SK-N-SH treated with all-trans-retinoic acid at 6 μM for 48 hours (cell line): ENCODE measurements at regions not wholly inside any gene's neighbourhood (a gene's known extent, or its start where the extent isn't known, plus 50 kb on each side); places are given as distances from the start of the nearest gene placed in this dataset.

Experiments
- ARNTL ChIP-seq: fragments of 450-650 bp; formaldehyde crosslinking; IDR thresholded peaks from 2 replicates; pipeline ENCODE4 v1.5.0; 2020; ENCODE audit warnings: low read depth, mild to moderate bottlenecking, moderate library complexity, borderline replicate concordance
- GLIS3 ChIP-seq: fragments of 250-450 bp; sonication (Bioruptor Pico); IDR thresholded peaks from 2 replicates; pipeline ENCODE4 v1.5.0; 2020; ENCODE audit warnings: mild to moderate bottlenecking, moderate library complexity
- ISL1 ChIP-seq: fragments of 250-450 bp; sonication (Bioruptor Pico); IDR thresholded peaks from 2 replicates; pipeline ENCODE4 v2.1.2; 2022; ENCODE audit warnings: mild to moderate bottlenecking, moderate library complexity
- OSR1 ChIP-seq: fragments of 250-450 bp; sonication (Bioruptor Pico); IDR thresholded peaks from 2 replicates; pipeline ENCODE4 v1.8.0; 2022; ENCODE audit warnings: moderate library complexity, mild to moderate bottlenecking, inconsistent platforms
- PPARA ChIP-seq: fragments of 250-450 bp; sonication (Bioruptor Pico); IDR thresholded peaks from 2 replicates; pipeline ENCODE4 v1.5.0; 2020; ENCODE audit warnings: mild to moderate bottlenecking, borderline replicate concordance
- RARB ChIP-seq: fragments of 250-450 bp; sonication (Bioruptor Pico); IDR thresholded peaks from 2 replicates; pipeline ENCODE4 v1.8.0; 2021; ENCODE audit warnings: mild to moderate bottlenecking, moderate library complexity
- TOX ChIP-seq: fragments of 250-450 bp; sonication (Bioruptor Pico); IDR thresholded peaks from 2 replicates; pipeline ENCODE4 v1.8.0; 2021; ENCODE audit warnings: mild to moderate bottlenecking, moderate library complexity, borderline replicate concordance
- ZC3H10 ChIP-seq: fragments of 250-450 bp; sonication (Bioruptor Pico); IDR thresholded peaks from 2 replicates; pipeline ENCODE4 v1.5.1; 2021; ENCODE audit warnings: mild to moderate bottlenecking, moderate library complexity
- ZFP30 ChIP-seq: fragments of 450-650 bp; formaldehyde crosslinking; IDR thresholded peaks from 2 replicates; pipeline ENCODE4 v1.5.0; 2022; ENCODE audit warnings: mild to moderate bottlenecking, moderate library complexity
- ZNF565 ChIP-seq: fragments of 450-650 bp; formaldehyde crosslinking; conservative IDR thresholded peaks from 2 replicates; pipeline ENCODE4 v1.5.0; 2020; ENCODE audit warnings: low read depth, mild to moderate bottlenecking, moderate library complexity
- ZNF8 ChIP-seq: fragments of 450-650 bp; formaldehyde crosslinking; IDR thresholded peaks from 2 replicates; pipeline ENCODE4 v1.5.0; 2020; ENCODE audit warnings: mild to moderate bottlenecking, moderate library complexity
- TF ChIP-seq, protein P1 (sequence below): fragments of 250-450 bp; sonication (Bioruptor Pico); IDR thresholded peaks from 2 replicates; pipeline ENCODE4 v1.8.0; 2020; ENCODE audit warnings: mild to moderate bottlenecking, moderate library complexity, borderline replicate concordance
- TF ChIP-seq, protein P2 (sequence below): fragments of 250-450 bp; sonication (Bioruptor Pico); IDR thresholded peaks from 2 replicates; pipeline ENCODE4 v1.8.0; 2021; ENCODE audit warnings: low read depth, mild to moderate bottlenecking, moderate library complexity, borderline replicate concordance
- TF ChIP-seq, protein P3 (sequence below): fragments of 250-450 bp; sonication (Bioruptor Pico); IDR thresholded peaks from 2 replicates; pipeline ENCODE4 v1.5.1; 2021; ENCODE audit warnings: mild to moderate bottlenecking, moderate library complexity

DNA sequence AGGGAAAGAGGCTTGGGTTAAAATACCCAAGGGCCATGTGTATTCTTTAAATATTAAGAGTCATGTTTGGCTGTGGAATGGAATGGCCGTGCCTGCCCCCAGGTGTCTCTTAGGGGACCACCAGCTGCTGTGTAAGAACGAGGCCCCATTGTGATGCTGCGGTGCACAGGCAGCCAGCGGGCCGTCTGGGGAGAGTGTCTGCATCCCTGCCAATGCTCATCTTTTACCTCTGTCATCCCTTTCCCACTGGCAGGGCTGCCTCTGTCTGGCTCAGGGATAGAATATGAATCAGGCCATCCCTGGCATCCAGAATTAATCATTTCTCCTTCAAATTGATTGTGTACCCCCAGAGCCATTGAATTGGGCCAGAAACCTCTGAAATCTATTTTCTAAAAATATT lies 137.8 kb upstream of the GALNT17 start:
- TF ChIP-seq GLIS3, result no peak
- no peak for TF ChIP-seq ZFP30 (CRISPR knock-in tag)
- TF ChIP-seq ARNTL (CRISPR knock-in tag), result no peak
- TF ChIP-seq, protein P1, sequence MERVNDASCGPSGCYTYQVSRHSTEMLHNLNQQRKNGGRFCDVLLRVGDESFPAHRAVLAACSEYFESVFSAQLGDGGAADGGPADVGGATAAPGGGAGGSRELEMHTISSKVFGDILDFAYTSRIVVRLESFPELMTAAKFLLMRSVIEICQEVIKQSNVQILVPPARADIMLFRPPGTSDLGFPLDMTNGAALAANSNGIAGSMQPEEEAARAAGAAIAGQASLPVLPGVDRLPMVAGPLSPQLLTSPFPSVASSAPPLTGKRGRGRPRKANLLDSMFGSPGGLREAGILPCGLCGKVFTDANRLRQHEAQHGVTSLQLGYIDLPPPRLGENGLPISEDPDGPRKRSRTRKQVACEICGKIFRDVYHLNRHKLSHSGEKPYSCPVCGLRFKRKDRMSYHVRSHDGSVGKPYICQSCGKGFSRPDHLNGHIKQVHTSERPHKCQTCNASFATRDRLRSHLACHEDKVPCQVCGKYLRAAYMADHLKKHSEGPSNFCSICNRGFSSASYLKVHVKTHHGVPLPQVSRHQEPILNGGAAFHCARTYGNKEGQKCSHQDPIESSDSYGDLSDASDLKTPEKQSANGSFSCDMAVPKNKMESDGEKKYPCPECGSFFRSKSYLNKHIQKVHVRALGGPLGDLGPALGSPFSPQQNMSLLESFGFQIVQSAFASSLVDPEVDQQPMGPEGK, result no peak
- TF ChIP-seq ZNF565 (CRISPR knock-in tag), result no peak
- no peak for TF ChIP-seq ZC3H10 (CRISPR knock-in tag)
- TF ChIP-seq, protein P2, sequence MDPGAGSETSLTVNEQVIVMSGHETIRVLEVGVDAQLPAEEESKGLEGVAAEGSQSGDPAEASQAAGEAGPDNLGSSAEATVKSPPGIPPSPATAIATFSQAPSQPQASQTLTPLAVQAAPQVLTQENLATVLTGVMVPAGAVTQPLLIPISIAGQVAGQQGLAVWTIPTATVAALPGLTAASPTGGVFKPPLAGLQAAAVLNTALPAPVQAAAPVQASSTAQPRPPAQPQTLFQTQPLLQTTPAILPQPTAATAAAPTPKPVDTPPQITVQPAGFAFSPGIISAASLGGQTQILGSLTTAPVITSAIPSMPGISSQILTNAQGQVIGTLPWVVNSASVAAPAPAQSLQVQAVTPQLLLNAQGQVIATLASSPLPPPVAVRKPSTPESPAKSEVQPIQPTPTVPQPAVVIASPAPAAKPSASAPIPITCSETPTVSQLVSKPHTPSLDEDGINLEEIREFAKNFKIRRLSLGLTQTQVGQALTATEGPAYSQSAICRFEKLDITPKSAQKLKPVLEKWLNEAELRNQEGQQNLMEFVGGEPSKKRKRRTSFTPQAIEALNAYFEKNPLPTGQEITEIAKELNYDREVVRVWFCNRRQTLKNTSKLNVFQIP (CRISPR knock-in tag), result no peak
- TF ChIP-seq ISL1 (CRISPR knock-in tag), result no peak
- TF ChIP-seq TOX (CRISPR knock-in tag), result no peak
- TF ChIP-seq ZNF8, result no peak
- no peak for TF ChIP-seq PPARA
- TF ChIP-seq RARB (CRISPR knock-in tag), result no peak
- TF ChIP-seq, protein P3, sequence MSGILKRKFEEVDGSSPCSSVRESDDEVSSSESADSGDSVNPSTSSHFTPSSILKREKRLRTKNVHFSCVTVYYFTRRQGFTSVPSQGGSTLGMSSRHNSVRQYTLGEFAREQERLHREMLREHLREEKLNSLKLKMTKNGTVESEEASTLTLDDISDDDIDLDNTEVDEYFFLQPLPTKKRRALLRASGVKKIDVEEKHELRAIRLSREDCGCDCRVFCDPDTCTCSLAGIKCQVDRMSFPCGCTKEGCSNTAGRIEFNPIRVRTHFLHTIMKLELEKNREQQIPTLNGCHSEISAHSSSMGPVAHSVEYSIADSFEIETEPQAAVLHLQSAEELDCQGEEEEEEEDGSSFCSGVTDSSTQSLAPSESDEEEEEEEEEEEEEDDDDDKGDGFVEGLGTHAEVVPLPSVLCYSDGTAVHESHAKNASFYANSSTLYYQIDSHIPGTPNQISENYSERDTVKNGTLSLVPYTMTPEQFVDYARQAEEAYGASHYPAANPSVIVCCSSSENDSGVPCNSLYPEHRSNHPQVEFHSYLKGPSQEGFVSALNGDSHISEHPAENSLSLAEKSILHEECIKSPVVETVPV (CRISPR knock-in tag), result no peak
- TF ChIP-seq OSR1 (CRISPR knock-in tag), result no peak
